ENCODE measurements at regions not wholly inside any gene's neighbourhood (a gene's known extent, or its start where the extent isn't known, plus 50 kb on each side); places are given as distances from the start of the nearest gene placed in this dataset.

DNA sequence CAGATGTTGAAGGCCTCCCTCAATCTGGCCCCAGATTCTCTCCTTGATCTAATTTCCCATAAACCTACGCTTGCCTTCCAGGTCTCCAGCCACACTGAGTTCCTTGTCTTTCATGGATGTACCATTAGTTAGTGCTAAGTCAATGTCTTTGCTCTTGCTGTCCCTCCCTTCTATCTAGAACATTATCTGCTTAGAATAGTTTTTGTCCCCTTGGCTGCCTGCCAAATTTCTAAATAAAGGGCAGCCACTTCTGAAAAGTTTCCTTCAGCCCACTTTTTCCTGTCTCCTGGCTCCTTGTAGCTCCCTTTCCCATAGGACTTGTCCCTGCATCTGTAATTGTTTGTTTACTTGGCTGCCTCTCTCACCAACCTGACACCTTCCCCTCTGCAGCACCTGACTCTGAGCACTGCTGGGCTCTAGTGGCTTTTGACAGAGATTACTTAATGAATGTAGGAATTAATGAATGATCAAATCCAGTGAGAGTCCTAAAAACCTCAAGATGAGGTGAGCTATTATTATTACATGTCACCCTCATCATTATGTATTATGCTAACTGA lies 58.3 kb downstream of the CXCL12 start:
- intact Hi-C loops (cut with DNase I): no loop called here
- DNase-seq (ENCODE audit: low spot score): no peak

- intact Hi-C loops (cut with DNase I): no loop called here
- no peak for DNase-seq (ENCODE audit: low spot score)
Measured at GRCh38 chr10:44325596-44326307, 59.1 kb downstream of the CXCL12 start.

GRCh38 chr10:44325157-44325556 lies 59.7 kb downstream of the CXCL12 start:
- DNase-seq (ENCODE audit: low spot score): no peak
- intact Hi-C loops (cut with DNase I): no loop called here

DNA sequence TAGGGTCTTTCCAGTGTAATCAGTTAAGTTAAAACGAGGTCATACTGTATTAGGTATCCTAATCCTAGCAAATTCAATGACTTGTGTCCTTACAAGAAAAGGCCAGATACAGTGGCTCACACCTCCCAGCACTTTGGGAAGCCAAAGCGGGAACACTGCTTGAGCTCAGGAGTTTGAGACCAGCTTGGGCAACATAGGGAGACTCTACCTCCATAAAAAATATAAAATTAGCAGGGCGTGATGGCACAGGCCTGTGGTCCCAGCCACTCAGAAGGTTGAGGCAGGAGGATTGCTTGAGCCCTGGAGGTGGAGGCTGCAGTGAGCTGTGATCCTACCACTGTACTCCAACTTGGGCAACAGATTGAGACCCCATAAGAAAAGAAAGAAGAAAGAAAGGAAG lies 61.1 kb downstream of the CXCL12 start:
- intact Hi-C loops (cut with DNase I): no loop called here
- DNase-seq (ENCODE audit: low spot score): no peak

GRCh38 chr10:44322137-44322536 lies 62.8 kb downstream of the CXCL12 start:
- no peak for DNase-seq (ENCODE audit: low spot score)
- intact Hi-C loops (cut with DNase I): no loop called here

DNA sequence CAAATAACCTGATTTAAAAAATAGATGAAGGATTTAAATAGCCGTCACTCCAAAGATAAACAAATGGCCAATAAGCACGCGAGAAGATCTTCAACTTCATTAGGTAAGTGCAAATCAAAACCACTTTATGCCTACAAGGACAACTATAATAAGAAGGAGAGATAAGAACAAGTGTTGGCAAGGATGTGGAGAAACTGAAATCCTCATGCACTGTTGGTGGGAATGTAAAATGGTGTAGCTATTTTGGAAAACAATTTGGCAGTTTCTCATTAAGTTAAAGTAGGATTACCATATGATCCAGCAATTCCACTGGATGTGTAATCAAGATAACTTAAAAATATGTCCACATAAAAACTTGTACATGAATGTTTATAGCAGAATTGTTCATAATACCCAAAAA lies 64.1 kb downstream of the CXCL12 start:
- intact Hi-C loops (cut with DNase I): no loop called here
- DNase-seq (ENCODE audit: low spot score): no peak

GRCh38 chr10:44317856-44318255 lies 67.0 kb downstream of the CXCL12 start:
- no peak for DNase-seq (ENCODE audit: low spot score)
- intact Hi-C loops (cut with DNase I): no loop called here

- no peak for DNase-seq (ENCODE audit: low spot score)
- intact Hi-C loops (cut with DNase I): no loop called here
Measured at GRCh38 chr10:44316922-44317215, 68.0 kb downstream of the CXCL12 start.

GRCh38 chr10:44316187-44316921 lies 68.5 kb downstream of the CXCL12 start:
- intact Hi-C loops (cut with DNase I): no loop called here
- DNase-seq (ENCODE audit: low spot score): no peak

DNA sequence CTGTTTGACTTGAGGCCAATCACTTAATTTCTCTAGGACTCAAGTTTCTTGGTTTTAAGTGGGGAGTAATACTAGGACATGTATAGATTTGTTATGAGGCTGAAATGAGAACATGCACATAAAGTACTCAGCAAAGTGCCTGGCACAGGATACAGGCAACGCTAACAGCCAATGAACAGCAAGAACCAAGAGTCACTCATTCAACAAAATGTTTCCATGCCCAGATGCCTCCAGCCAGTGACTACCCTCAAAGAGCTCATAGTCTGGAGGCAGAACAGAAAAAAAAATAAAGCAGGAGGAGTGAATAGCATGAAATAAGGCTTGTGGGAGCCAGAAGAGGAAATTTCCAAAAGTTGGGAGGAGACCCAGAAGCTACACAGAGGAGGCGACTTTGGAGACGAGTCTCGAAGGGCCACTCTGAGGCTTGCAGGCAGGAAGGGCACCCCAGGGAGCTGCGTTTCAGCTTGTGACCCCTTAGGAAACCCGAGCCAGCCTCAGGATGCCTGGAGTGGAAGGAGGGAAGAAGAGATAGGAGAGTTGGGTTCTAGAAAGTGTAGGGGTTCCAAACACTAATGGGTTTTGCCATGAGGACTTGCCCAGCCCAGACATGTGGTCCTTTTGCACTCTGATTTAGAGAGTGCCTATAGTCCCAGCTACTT lies 70.0 kb downstream of the CXCL12 start:
- no peak for DNase-seq (ENCODE audit: low spot score)
- intact Hi-C loops (cut with DNase I): loop anchor here (5.0 kb wide), 3 partner anchors 67 to 643 kb away; no protein-coding TSS in a partner anchor

- intact Hi-C loops (cut with DNase I): loop anchor here (5.0 kb wide), 3 partner anchors 69 to 641 kb away; no protein-coding TSS in a partner anchor
- no peak for DNase-seq (ENCODE audit: low spot score)
Measured at GRCh38 chr10:44313761-44314165, 71.1 kb downstream of the CXCL12 start.

- DNase-seq (ENCODE audit: low spot score): no peak
- intact Hi-C loops (cut with DNase I): loop anchor here (5.0 kb wide), 3 partner anchors 70 to 640 kb away; no protein-coding TSS in a partner anchor
Measured at GRCh38 chr10:44312401-44312800, 72.5 kb downstream of the CXCL12 start.

GRCh38 chr10:44311563-44312051 lies 73.3 kb downstream of the CXCL12 start:
- intact Hi-C loops (cut with DNase I): loop anchor here (5.0 kb wide), 3 partner anchors 71 to 639 kb away; no protein-coding TSS in a partner anchor
- DNase-seq (ENCODE audit: low spot score): no peak

DNA sequence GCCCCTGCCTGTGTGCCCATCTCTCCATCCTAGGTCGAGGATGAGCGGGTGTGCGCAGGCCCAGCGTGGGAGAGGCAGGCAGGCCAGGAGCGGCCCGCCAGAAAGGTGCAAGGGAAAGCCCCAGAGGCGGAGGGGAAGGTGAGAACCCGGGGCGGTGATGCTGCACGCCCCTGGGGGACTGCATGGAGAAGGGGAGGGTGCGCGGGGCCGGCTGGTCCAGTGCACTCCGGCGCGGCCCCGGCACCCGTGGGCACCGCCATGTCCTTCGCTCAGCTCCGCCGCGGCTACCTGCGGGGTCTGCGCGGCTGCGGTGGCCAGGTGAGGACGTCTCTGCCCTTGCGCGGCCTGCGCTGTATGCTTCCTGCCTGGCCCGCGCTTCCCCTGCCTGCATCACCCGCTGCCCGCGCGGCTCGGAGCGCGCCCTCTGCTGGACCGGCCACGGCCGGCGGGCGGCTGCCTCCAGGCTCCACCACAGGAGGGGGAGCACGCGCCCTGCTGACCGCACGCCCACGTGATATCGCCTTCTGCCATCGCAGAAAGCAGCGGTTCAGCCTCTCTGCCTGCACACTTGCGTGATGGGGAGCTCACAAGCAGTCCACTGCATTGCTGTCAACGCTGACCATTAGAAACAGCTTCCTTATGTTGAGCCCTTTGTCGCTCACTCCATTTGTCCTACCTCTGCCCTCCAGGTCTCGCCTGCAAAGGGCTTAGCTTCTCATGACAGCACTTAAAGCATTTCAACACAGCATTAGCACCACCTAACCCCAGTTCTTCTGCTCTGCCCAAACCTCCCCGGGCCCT lies 73.9 kb downstream of the CXCL12 start:
- intact Hi-C loops (cut with DNase I): loop anchor here (1.0 to 5.0 kb wide), 4 partner anchors 71 to 639 kb away; no protein-coding TSS in a partner anchor
- DNase-seq (ENCODE audit: low spot score): peak; percentile 93

DNA sequence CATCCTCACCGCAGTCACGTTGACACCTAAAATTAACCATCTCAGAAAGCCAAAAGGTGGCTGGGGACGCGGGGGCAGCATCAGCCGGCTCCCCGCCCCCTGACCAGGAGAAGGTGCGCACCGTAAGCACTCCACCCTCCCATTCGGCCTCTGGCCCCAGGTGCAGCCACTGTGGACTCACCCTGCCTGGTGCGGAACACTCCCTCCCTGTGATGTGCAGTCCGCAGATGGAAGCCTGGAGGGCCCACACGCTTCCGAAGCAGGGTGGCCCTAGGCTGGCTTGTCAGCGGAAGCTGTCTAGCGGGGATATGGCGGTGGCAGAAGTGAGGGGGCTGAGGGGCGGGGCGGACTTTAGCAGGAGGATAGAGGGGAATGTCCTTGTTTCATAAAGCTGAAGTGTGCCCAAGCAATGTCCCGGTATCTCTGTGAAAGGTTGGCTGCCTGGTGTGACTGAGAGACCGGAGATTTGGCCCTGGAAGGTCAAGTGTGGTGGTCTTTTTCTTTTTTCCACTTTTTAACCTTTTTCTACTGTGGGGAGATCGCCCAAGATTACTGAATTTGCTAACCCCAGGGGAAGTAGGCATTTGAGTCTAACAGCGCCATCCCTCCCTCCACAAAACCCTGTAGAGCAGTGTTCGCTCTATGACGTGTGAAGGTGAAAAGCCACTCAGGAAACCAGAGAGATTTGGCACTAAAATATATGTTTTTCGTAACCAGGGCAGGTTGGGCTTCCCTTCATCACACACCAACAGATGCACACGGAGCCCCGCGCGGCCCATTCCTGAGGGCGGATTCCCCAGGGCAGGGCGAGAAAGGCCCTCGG lies 74.7 kb downstream of the CXCL12 start:
- intact Hi-C loops (cut with DNase I): loop anchor here (1.0 to 5.0 kb wide), 4 partner anchors 72 to 638 kb away; no protein-coding TSS in a partner anchor
- no peak for DNase-seq (ENCODE audit: low spot score)

GRCh38 chr10:44309361-44309760 lies 75.5 kb downstream of the CXCL12 start:
- intact Hi-C loops (cut with DNase I): no loop called here
- DNase-seq (ENCODE audit: low spot score): no peak

- intact Hi-C loops (cut with DNase I): no loop called here
- DNase-seq (ENCODE audit: low spot score): no peak
Measured at GRCh38 chr10:44308935-44309334, 76.0 kb downstream of the CXCL12 start.

DNA sequence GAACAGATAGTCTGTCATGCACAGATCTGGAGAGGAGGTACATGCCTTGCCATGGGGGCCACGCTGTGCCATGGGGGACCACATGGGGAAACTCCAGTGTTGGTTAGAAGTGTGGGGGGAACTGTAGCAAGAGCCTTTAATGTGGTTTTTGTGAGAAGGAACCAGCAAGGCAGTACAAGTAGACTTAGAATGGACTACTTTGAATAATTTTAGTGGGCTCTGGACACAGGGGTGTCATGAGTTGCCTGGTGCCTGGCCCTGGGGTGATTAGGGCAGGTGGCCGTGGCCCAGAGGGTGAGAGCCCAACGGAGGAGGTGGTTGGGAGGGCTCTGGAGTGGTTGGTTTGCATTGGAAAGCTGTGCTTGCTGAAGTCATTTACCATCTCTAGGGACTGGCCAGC lies 77.2 kb downstream of the CXCL12 start:
- intact Hi-C loops (cut with DNase I): no loop called here
- DNase-seq (ENCODE audit: low spot score): no peak
